IPS-18a (cell line): ENCODE measurements at regions not wholly inside any gene's neighbourhood (a gene's known extent, or its start where the extent isn't known, plus 50 kb on each side); places are given as distances from the start of the nearest gene placed in this dataset.
"Not testable (repeated sequence)": the region's sequence is repeated elsewhere in the genome, so short reads cannot be mapped to it uniquely, and the experiment has no call there.

Experiments
- H3K27ac ChIP-seq: one replicate; pipeline ENCODE4 v1.5.1; 2013; ENCODE audit warnings: low read length
- H3K27me3 ChIP-seq: one replicate; pipeline ENCODE4 v1.6.1; 2013; ENCODE audit warnings: mild to moderate bottlenecking, low read length; ENCODE audit not compliant: control insufficient read depth, insufficient read depth
- H3K36me3 ChIP-seq: one replicate; pipeline ENCODE4 v1.6.1; 2013; ENCODE audit warnings: low read depth, low read length; ENCODE audit not compliant: control insufficient read depth
- H3K4me1 ChIP-seq: one replicate; pipeline ENCODE4 v1.6.1; 2013; ENCODE audit warnings: low read depth, low read length; ENCODE audit not compliant: control insufficient read depth
- H3K4me3 ChIP-seq: one replicate; pipeline ENCODE4 v1.5.1; 2013; ENCODE audit warnings: low read length
- H3K9ac ChIP-seq: one replicate; pipeline ENCODE4 v1.6.1; 2013; ENCODE audit warnings: mild to moderate bottlenecking, low read length, moderate library complexity
- H3K9me3 ChIP-seq: one replicate; pipeline ENCODE4 v1.6.1; 2013; ENCODE audit warnings: low read depth, low read length; ENCODE audit not compliant: control insufficient read depth

DNA sequence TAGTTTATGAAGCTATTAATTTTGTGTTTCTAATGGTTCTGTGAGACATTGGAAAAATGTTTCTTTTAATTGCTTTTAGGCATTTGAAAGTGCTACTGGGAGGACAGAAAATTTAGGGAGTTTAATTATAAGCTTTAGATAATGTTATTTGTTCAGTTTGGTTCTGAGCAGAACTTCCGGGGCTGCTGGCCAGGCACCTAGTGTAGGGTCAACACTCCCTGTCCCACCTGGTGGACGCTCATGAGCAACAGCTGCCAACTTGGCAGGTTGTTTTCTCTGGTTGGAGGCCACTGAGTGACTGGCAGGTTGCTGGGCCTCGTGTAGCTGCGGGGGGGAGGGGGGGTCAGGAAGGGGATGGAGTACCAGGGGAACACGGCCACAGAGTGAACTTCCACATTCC is 250.2 kb downstream of the RTP5 start:
- H3K4me3 ChIP-seq, H3K9me3 ChIP-seq, H3K27me3 ChIP-seq, H3K36me3 ChIP-seq, H3K4me1 ChIP-seq, H3K9ac ChIP-seq, H3K27ac ChIP-seq: not testable (repeated sequence)

DNA sequence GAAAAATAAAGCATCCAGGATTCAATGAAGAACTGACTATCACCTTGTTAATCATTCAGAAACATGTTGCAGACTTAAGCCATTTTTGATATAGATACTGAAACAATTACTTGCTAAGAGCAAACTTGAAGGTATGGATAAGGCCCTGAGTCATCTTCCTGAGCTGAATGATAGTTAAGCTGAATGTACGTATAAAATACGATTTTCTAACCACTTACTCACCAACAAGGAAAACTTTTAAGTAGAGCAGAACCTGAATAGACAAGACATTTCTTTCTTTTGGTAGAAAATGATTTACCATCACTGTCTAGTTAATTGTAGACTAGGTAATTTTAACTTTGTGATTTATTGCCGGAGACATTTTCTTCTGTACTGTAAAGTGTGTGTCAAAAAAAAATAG is 261.2 kb downstream of the RTP5 start:
- not testable (repeated sequence) for H3K4me3 ChIP-seq, H3K9me3 ChIP-seq, H3K27me3 ChIP-seq, H3K36me3 ChIP-seq, H3K27ac ChIP-seq, H3K4me1 ChIP-seq, H3K9ac ChIP-seq

DNA sequence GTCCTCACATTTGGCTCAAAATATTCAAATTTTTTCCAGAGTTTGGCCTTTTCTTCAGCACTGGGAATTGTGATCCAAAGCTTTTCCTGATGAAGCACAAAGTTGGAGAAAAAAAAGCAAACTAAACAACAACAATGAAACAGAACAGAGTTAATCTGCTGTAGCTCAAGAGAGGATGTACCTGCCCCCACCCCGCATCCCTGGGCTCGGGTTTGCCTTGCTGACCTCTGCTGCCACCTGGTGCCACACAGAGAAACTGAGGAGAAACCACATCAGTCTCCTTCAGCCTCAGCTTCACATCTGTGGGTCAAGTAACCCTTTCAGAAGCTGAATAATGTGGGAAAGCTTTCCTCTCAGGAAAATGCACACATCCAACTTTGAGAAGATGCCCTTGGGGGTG is 290.4 kb downstream of the RTP5 start:
- not testable (repeated sequence) for H3K27me3 ChIP-seq, H3K9ac ChIP-seq, H3K4me3 ChIP-seq, H3K27ac ChIP-seq, H3K9me3 ChIP-seq, H3K4me1 ChIP-seq, H3K36me3 ChIP-seq

DNA sequence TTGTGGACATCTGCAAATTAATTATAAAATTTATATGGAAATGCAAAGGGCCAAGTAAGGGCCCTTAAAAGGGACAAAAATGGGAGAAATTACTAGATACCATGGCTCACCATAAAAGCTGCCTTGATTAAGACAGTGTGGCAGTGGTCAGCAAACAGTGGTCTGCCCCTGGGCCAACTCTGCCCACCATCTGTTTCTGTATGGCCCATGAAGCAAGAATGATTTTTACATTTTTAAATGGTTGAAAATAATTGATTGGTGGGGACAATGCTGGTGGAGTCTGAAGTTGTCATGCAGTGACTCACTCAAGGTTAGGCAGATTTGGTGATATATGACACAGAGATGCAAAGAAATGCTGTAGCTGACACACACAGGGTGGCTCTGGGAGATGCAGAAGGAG is 295.6 kb downstream of the RTP5 start:
- H3K4me1 ChIP-seq, H3K27me3 ChIP-seq, H3K27ac ChIP-seq, H3K9me3 ChIP-seq, H3K4me3 ChIP-seq, H3K36me3 ChIP-seq, H3K9ac ChIP-seq: not testable (repeated sequence)

DNA sequence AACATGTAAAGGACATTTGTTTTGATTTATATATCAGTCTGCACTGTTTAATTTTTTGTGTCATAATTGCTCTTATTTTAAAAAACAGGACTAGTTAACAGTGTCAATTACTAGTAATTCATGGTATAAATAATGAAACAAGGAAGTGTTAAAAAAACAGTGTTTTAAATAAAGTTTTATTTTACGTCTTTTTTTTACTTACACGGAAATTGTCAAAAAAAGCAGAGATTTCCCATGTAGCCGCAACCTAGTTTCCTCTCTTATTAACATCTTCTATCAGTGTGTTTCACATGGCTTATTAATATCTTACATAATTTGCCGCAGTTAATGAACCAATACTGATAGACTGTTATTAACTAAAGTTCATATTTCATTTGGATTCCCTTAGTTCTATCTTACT is 301.8 kb downstream of the RTP5 start:
- not testable (repeated sequence) for H3K4me1 ChIP-seq, H3K9ac ChIP-seq, H3K9me3 ChIP-seq, H3K4me3 ChIP-seq, H3K27me3 ChIP-seq, H3K27ac ChIP-seq, H3K36me3 ChIP-seq
